CD14-positive monocyte (primary cell): ENCODE measurements at regions not wholly inside any gene's neighbourhood (a gene's known extent, or its start where the extent isn't known, plus 50 kb on each side); places are given as distances from the start of the nearest gene placed in this dataset.

ENCODE experiments used
- DNase-seq, 3 donors: peaks; one replicate each; pipeline ENCODE4 v3.0.0-alpha.2; 2011 to 2022
- H2AFZ ChIP-seq: 2 replicates; pipeline ENCODE4 v1.6.0; 2012; ENCODE audit warnings: mild to moderate bottlenecking, low read depth, low read length, inconsistent platforms; ENCODE audit not compliant: insufficient read depth, poor library complexity, severe bottlenecking
- H3K27ac ChIP-seq, 2 donors: 1 replicate in 1 of 2; 2 replicates in 1 of 2; pipeline ENCODE4 v1.5.1; 2012 to 2013; ENCODE audit warnings: low read length in 2 of 2, control low read depth in 1 of 2, inconsistent platforms in 1 of 2, low read depth in 1 of 2, mild to moderate bottlenecking in 1 of 2
- H3K27me3 ChIP-seq, 2 donors: one replicate each; pipeline versions ENCODE4 v1.6.0 to v1.6.1; 2011 to 2013; ENCODE audit warnings: low read length in 2 of 2; ENCODE audit not compliant: control insufficient read depth in 2 of 2, insufficient read depth in 2 of 2
- H3K36me3 ChIP-seq, 2 donors: replicated peaks in 1 of 2; 1 replicate in 1 of 2; 2 replicates in 1 of 2; pipeline versions ENCODE4 v1.5.1 to v1.6.1; 2012 to 2013; ENCODE audit warnings: low read length in 2 of 2, control low read depth in 1 of 2, inconsistent platforms in 1 of 2, mild to moderate bottlenecking in 1 of 2; ENCODE audit not compliant: insufficient read depth in 2 of 2, control insufficient read depth in 1 of 2
- H3K4me1 ChIP-seq, 2 donors: 1 replicate in 1 of 2; 2 replicates in 1 of 2; pipeline versions ENCODE4 v1.5.1 to v1.6.1; 2012 to 2013; ENCODE audit warnings: low read length in 2 of 2, control low read depth in 1 of 2, inconsistent platforms in 1 of 2, mild to moderate bottlenecking in 1 of 2, moderate library complexity in 1 of 2; ENCODE audit not compliant: insufficient read depth in 2 of 2, control insufficient read depth in 1 of 2
- H3K4me2 ChIP-seq: replicated peaks from 2 replicates; pipeline ENCODE3; 2012; ENCODE audit warnings: low read length, moderate library complexity, mild to moderate bottlenecking; ENCODE audit not compliant: poor library complexity, severe bottlenecking; ENCODE audit errors: extremely low read depth
- H3K4me3 ChIP-seq, 3 experiments: fragments of 200-600 bp in 1 of 3; sonication (generic) in 1 of 3; replicated peaks in 1 of 3; 1 replicate in 2 of 3; 2 replicates in 1 of 3; pipeline ENCODE4 v1.5.1; 2011 to 2013; ENCODE audit warnings: low read length in 3 of 3, mild to moderate bottlenecking in 3 of 3, control low read depth in 2 of 3, low read depth in 2 of 3, inconsistent platforms in 1 of 3, moderate library complexity in 1 of 3
- H3K79me2 ChIP-seq: 2 replicates; pipeline ENCODE4 v1.6.0; 2012; ENCODE audit warnings: mild to moderate bottlenecking, control low read depth, inconsistent platforms, low read length, moderate library complexity; ENCODE audit not compliant: insufficient read depth
- H3K9ac ChIP-seq: 2 replicates; pipeline ENCODE4 v1.6.0; 2017; ENCODE audit warnings: low read length, mild to moderate bottlenecking; ENCODE audit not compliant: insufficient read depth, poor library complexity, severe bottlenecking
- H3K9me3 ChIP-seq, 2 donors: replicated peaks in 1 of 2; 1 replicate in 1 of 2; 2 replicates in 1 of 2; pipeline versions ENCODE4 v1.5.1 to v1.6.1; 2012 to 2013; ENCODE audit warnings: low read length in 2 of 2, control low read depth in 1 of 2; ENCODE audit not compliant: control insufficient read depth in 1 of 2, insufficient read depth in 1 of 2
- H4K20me1 ChIP-seq: 2 replicates; pipeline ENCODE4 v1.6.0; 2012; ENCODE audit warnings: mild to moderate bottlenecking, low read length, control low read depth, moderate library complexity; ENCODE audit not compliant: insufficient read depth
- H3K27ac Mint-ChIP-seq, 7 donors: one replicate each; pipeline ENCODE4 v1.8.0; 2020; ENCODE audit warnings: mild to moderate bottlenecking in 7 of 7, mixed read lengths in 7 of 7, moderate library complexity in 6 of 7, inconsistent platforms in 2 of 7
- H3K27me3 Mint-ChIP-seq, 3 donors: one replicate each; pipeline ENCODE4 v1.8.0; 2021 to 2022; ENCODE audit warnings: low read depth in 3 of 3, mild to moderate bottlenecking in 3 of 3, mixed read lengths in 3 of 3, moderate library complexity in 3 of 3, inconsistent platforms in 1 of 3
- H3K36me3 Mint-ChIP-seq, 2 donors: one replicate each; pipeline ENCODE4 v1.8.0; 2020; ENCODE audit warnings: mixed read lengths in 2 of 2, inconsistent platforms in 1 of 2, mild to moderate bottlenecking in 1 of 2
- H3K4me1 Mint-ChIP-seq: one replicate; pipeline ENCODE4 v1.8.0; 2020; ENCODE audit warnings: mild to moderate bottlenecking, mixed read lengths
- H3K4me3 Mint-ChIP-seq, 2 donors: one replicate each; pipeline ENCODE4 v1.8.0; 2020; ENCODE audit warnings: mild to moderate bottlenecking in 2 of 2, mixed read lengths in 2 of 2, moderate library complexity in 1 of 2
- H3K9me3 Mint-ChIP-seq, 7 donors: one replicate each; pipeline ENCODE4 v1.8.0; 2020 to 2022; ENCODE audit warnings: mixed read lengths in 7 of 7, mild to moderate bottlenecking in 6 of 7, moderate library complexity in 6 of 7, inconsistent platforms in 2 of 7
- WGBS: methylation state at CpG from one replicate; pipeline ENCODE4 v1.1.5; 2013; ENCODE audit warnings: missing lambda C conversion rate; ENCODE audit not compliant: insufficient coverage; 5-methylcytosine and 5-hydroxymethylcytosine counted together
- intact Hi-C, 2 donors: fragments of 100-400 bp; cut with micrococcal nuclease; formaldehyde crosslinking; loops; one replicate each; pipeline versions ENCODE4 v1.15.0 to v1.15.1; 2023
- TF ChIP-seq, protein P1 (sequence below): fragments of 200-600 bp; IDR thresholded peaks from one replicate; pipeline ENCODE4 v1.8.0; 2022; ENCODE audit warnings: antibody characterized with exemption, mild to moderate bottlenecking

DNA sequence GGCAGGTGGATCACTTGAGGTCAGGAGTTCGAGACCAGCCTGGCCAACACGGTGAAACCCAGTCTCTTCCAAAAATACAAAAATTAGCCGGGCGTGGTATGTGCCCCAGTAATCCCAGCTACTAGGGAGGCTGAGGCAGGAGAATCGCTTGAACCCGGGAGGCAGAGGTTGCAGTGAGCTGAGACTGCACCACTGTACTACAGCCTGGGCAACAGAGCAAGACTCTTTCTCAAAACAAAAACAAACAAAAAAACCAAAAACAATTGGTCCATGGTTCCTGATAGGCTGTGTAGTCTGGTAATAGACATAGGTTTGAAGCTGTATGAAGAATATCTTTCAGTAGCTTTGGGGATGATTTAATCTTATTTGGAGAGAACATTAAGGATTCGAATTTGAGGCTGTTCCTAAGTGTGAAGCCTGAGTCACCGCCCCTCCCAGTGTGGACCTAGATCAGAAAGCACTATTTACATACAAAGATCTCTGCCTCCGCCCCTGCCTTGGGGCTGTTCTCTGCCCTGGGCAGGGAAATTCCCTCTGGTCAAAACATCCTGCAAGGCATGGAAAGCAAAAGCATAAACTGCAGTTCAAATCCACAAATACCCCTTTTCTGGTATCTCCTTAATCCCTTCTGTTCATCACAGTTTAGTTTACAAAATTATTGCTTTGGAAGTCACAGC is 52.8 kb upstream of the PMAIP1 start:
- H3K27ac ChIP-seq = no peak overlapping the region
- H3K27me3 Mint-ChIP-seq = peaks cover 2 to 6% (median 3%) of the 10 kb centered on the region in 3 donors
- H3K36me3 ChIP-seq = no peaks in the 10 kb centered on the region
- H3K4me1 ChIP-seq = no peaks in the 10 kb centered on the region
- no peak overlapping the region for H2AFZ ChIP-seq
- no peak overlapping the region for H3K4me3 Mint-ChIP-seq
- peaks cover 4% of the 10 kb centered on the region for H3K4me1 Mint-ChIP-seq
- intact Hi-C loops = no loop called here
- H3K9me3 Mint-ChIP-seq = peaks cover 0 to 3% (median 0%) of the 10 kb centered on the region in 7 donors
- no peak overlapping the region for H3K9ac ChIP-seq
- no peak overlapping the region for H3K4me3 ChIP-seq
- H3K27me3 ChIP-seq = no peaks in the 10 kb centered on the region
- DNase-seq = no peak
- no peaks in the 10 kb centered on the region for H3K79me2 ChIP-seq
- no peak overlapping the region for H3K4me2 ChIP-seq
- H3K9me3 ChIP-seq = no peaks in the 10 kb centered on the region
- no peaks in the 10 kb centered on the region for H3K36me3 Mint-ChIP-seq
- TF ChIP-seq, protein P1, sequence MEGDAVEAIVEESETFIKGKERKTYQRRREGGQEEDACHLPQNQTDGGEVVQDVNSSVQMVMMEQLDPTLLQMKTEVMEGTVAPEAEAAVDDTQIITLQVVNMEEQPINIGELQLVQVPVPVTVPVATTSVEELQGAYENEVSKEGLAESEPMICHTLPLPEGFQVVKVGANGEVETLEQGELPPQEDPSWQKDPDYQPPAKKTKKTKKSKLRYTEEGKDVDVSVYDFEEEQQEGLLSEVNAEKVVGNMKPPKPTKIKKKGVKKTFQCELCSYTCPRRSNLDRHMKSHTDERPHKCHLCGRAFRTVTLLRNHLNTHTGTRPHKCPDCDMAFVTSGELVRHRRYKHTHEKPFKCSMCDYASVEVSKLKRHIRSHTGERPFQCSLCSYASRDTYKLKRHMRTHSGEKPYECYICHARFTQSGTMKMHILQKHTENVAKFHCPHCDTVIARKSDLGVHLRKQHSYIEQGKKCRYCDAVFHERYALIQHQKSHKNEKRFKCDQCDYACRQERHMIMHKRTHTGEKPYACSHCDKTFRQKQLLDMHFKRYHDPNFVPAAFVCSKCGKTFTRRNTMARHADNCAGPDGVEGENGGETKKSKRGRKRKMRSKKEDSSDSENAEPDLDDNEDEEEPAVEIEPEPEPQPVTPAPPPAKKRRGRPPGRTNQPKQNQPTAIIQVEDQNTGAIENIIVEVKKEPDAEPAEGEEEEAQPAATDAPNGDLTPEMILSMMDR = no peak
- 76% methylated on average over 4 of the region's 9 CpGs for WGBS
- no peaks in the 10 kb centered on the region for H4K20me1 ChIP-seq
- H3K27ac Mint-ChIP-seq = no peak overlapping the region

DNA sequence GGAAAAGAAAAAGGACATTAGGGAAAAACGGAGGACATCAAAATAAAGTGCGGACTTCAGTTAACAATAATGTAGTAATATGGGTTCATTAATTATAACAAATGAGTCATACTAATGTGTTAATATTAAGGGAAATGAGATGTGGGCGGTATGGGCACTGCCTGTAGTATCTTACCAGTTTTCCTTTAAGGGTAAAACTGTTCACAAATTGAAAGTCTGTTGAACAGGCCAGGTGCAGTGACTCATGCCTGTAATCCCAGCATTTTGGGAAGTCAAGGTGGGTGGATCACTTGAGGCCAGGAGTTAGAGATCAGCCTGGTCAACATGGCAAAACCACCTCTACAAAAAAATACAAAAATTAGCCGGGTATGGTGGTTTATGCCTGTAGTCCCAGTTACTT is 56.8 kb upstream of the PMAIP1 start:
- WGBS = no CpG with 5 or more reads among the region's 4 CpGs
- peaks cover 0 to 3% (median 0%) of the 10 kb centered on the region in 7 donors for H3K9me3 Mint-ChIP-seq
- Histone ChIP-seq H3K79me2 (no peaks in the 10 kb centered on the region), H3K9me3 (no peaks in the 10 kb centered on the region), H4K20me1 (no peaks in the 10 kb centered on the region), H3K4me1 (no peaks in the 10 kb centered on the region), H3K4me2 (no peak overlapping the region), H3K27ac (no peak overlapping the region), H3K9ac (no peak overlapping the region), H3K36me3 (no peaks in the 10 kb centered on the region), H2AFZ (no peak overlapping the region), H3K4me3 (no peak overlapping the region), H3K27me3 (no peaks in the 10 kb centered on the region)
- H3K36me3 Mint-ChIP-seq = no peaks in the 10 kb centered on the region
- DNase-seq = no peak
- intact Hi-C loops = no loop called here
- H3K4me3 Mint-ChIP-seq = no peak overlapping the region
- TF ChIP-seq, protein P1 = no peak
- H3K4me1 Mint-ChIP-seq = peaks cover 4% of the 10 kb centered on the region
- H3K27ac Mint-ChIP-seq = no peak overlapping the region
- H3K27me3 Mint-ChIP-seq = peaks cover 2 to 6% (median 2%) of the 10 kb centered on the region in 3 donors
